NOMO-1 treated with dmso at 0.1 percent for 144 hours (cell line): ENCODE measurements at regions not wholly inside any gene's neighbourhood (a gene's known extent, or its start where the extent isn't known, plus 50 kb on each side); places are given as distances from the start of the nearest gene placed in this dataset.
"Not testable (repeated sequence)": the region's sequence is repeated elsewhere in the genome, so short reads cannot be mapped to it uniquely, and the experiment has no call there.

ENCODE experiments used
- DNase-seq: peaks from one replicate; lab custom pipeline; 2025; ENCODE audit not compliant: unreplicated experiment; lab: John Stamatoyannopoulos, UW

DNA sequence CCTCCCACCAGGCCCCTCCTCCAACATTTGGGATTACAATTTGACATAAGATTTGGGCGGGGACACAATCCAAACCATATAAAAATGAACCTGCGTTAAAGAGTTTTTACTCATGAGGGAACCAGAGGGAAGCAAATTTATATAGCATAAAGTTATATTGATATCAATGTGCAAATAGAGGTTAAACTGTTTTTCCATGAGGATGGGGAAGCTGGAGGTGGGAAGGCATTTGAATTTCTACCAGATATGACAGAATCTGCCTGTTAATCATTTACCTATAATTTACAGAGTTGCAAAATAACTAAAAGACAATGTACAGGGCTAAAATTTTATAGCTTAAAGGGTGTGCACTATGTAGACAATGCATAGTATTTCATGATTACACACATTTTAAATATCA is 322.0 kb upstream of the FKBP1C start:
- DNase-seq: no peak

DNA sequence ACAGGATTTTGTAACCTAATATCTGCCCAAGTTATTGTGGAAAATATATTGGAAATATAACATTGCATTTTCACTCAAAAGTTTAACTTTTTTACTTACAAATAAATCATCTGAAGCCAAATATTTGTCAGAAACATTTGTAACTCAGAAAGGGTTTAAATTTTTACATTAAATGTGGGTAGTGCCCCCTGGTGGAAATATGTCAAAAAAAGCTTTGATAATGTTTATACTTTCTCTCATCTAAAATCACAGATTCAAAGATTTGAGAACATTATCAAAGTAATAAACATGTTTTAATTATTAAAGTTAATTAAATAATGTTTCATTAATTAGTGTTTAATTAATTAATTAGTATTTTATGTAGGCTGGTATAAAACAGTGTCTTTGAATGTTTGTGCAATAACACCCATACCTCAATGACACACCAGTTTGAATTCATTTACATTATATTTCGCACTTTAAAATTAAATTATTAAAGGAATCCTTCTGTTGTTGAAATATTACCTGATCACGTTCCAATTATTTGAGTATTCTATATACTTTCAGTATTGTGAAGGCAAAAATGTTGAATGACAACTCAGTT is 320.1 kb upstream of the FKBP1C start:
- DNase-seq: no peak

DNA sequence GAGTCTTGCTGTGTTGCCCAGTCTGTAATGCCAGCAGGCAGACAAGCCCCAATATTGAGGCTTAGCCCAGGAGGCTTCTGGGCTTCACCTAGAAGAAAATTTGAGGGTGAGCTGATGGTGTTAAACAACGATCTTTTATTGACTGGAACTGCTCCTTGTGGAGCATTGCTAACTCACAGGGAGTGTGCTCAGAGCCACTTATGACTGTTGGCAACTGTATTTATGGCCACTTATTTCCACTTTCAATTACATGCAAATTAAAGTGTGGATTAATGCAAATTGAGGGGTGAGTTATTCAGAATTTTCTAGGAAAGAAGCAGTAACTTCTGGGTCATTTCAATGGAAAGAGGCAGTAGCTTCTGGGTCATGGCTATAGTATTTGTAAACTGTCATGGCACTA is 317.2 kb upstream of the FKBP1C start:
- no peak for DNase-seq

DNA sequence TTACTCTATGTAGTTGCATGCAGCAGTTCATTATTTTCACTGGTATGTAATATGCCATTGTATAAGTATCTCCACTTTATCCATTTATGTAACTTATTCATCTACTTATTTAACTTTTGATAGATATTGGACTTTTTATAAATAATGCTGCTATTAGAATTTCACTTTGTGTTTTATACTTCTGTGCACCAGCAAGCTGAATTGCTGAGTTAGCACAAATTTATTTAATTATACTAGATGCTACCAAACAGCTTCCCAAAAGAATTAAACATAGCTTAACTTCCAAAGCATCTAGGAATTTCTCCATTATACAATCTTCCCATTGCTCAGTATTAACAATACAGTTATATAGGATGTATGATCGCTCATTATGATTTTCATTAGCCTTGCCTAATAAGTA is 308.0 kb upstream of the FKBP1C start:
- no peak for DNase-seq

DNA sequence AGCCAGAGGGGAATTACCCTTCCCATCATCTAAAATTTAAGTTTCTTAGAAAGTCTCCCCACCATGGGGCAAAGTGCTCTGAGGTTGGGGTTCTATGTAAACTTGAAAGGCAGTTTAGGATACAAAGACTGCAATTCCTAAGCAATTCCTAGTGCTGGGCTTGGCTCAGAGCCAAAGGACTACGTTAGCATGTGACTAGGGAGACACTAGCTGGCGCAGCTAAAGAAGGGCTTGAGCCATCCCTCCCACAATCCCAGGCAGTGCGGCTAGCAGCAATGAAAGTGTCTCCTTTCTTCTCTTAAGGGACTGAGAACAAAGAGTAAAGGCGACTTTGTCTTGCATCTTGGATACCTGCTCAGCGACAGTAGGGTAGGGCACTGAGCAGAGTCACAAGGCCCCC is 306.6 kb upstream of the FKBP1C start:
- DNase-seq: no peak

DNA sequence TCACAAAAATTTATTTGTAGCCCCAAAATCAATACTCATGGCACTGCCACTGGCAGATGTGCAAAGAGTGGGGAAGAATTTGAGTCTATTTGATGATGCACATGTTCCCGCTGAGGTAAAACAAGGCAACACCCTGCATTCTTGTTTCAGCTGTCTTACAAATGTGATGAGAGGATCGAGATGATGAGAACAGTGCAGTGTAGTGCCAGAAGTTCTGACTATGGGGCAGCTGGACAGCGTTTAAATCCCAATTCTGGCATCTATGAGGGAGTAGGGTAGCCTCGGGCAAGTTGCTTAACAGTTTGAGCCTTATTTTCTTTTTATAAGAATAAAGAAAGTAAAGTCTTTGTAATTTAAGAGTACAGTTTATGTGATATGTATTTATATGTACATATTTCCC is 296.7 kb upstream of the FKBP1C start:
- DNase-seq: no peak

DNA sequence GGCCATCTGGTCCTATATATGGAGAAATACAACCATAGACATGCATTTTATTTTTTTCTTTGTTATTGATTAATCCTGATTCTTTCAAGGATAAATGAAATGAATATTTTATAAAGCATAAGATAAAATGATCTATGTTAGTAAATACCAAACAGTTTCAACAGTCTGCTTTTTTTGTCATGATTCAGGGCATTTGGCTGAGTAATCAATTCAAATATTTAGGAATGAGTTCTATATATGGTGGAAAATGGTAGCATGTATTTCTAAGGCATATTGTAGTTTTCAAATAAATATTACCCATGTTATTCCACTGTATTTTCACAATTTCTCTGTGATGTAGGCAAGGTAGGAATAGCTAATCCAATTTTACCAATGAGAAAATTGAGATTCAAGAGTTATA is 287.5 kb upstream of the FKBP1C start:
- DNase-seq: no peak

DNA sequence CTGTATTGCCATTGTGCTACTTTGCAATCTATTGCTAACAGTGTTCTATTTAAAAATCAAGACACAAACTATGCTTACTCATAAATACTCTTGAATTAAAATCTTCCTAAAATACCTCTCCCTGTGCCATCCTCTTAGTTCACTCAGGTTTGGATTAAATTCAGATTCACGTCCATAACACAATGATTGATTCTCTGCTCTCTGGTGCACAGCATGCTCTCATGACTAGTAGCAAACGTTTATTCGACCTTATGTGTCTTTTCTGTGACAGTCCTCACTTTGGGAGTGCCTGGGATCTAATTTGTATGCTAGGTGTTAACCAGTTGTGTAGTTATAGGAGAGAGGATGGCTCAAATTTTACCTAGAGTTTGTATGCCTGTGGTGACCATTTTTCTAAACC is 270.4 kb upstream of the FKBP1C start:
- DNase-seq: no peak

DNA sequence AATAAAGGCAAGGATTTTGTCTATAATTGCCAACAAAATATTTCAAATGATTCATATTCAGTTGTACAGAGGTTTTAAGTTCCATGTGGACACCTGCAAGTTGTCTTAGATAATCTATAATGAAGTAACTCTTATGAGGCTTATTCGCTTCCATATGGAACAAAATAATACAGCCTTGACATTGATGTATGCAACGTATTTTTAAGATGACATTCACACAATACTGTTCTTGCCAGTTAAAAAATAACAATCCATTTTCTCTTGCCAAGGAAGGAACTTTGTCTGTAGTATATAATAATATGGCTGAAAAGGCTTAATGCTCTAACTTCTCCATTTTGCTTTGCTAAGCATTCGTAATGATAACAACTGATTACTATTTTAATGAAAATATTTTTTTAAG is 269.3 kb upstream of the FKBP1C start:
- no peak for DNase-seq

DNA sequence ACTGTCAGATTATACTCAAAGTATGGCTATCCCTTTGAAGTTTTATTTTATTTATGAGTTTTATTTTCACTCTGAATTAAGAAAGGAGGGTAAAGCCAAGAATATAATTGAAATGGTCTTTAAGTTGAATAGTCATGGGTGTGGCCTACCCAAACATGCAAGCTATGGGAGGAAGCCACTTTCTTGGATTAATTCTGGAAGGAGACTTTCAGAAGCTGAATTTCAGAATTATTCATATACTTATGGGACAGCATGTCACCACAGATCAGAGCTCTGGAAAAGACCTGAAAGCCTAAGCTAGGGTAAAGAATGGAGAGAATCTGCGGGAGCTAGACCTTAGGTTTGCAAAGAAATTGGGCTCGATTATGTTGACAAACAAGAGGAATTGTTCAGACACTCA is 242.4 kb upstream of the FKBP1C start:
- DNase-seq: no peak

DNA sequence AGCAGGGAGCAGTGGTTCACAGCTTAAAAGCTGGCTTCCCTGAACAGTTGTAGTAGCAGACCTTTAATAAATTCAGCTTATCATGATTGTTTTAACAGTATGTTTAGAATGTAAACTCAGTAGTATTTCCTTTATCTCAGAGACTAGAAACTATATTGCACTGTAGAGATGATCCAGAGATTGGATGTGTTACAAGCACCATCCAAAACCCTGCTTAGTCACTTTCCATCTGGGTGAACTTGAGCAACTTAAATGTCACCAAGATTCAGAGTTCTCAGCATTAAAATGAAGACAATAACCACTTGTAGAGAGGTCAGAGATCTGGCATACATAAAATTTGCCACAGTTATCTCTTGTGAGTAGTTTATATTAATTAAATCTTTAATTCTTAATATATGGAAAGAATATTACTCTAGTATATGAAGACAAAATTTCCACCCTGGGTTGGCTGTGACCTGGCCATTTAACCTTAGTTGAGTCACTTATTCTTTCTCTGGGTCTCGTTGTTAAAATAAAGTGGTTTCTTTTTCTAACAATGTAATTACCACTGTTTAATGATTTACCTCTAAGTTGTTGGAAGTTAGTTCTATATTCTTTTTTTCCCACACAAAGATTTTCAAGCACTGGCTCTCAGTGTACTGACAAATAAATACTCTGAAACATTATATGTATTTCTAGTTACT is 239.2 kb upstream of the FKBP1C start:
- no peak for DNase-seq

DNA sequence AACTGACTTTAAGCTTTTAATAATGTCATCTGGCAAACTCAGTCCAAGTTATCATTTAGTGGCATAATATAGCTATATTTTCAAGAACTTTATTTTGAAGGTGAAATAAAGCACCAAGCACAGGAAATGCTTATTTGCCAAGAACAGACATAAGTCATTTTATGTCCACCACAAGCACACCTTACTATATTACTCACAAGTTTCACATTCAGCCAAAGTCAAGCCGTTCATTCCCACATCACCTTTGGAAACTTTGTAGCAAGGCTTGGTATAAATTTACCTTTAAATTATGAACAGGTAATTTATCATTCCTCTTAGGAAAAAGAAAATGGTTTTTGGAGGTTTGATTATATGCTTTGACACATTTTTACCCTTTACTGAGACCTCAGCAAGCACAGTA is 236.8 kb upstream of the FKBP1C start:
- no peak for DNase-seq

DNA sequence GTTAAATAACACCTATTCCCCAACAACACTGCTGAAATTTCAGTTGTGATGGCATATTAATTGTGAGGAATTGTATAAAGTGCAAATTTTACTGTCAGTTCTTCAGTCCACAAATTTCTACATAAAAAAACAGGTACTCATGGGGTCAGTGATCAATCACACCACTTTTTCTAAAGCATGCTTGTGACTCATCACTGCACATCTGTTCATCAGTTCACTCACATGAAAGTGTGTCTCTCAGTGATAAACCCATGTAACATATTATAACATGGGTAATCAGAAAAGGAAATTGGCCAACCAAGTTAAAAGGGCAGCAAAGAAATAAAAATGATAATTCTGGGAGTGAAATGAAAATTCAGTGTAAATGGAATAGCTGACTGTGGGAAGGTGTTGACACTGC is 234.7 kb upstream of the FKBP1C start:
- DNase-seq: no peak

DNA sequence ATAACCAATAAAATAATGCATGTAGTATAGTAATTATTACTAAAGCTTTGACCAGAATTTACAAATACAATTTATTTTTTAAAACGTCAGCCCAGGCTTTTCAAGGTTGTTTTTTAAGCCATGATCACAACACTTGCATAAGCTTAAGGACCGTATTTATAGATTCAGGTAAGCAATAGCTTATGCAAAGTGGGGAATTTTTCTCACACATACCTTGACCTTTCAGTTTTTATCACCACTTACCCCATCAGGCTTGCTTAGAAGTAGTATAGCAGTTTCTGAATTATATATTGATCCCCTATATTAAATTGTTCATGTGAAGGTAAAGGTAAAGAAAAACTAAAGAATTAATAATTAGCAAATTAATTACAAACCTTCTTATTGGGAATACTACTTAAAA is 232.3 kb upstream of the FKBP1C start:
- DNase-seq: no peak

DNA sequence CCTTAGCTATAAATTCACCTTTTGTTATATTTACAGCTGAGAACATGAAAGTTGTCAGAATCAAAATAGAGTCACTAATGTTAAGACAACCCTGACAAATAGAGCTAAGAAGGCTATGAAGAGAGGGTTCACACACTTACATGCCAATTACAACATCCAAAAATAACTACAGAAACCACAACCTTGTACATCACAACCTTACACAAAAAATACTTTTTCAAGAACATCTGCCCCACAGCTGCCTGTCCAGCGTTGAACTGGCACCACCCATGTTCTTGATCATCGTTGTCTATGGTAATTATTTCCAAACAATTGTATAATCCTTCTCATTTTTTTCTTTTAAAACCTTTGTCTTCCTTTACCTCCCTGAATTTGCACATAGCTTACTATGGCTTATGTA is 231.2 kb upstream of the FKBP1C start:
- no peak for DNase-seq

DNA sequence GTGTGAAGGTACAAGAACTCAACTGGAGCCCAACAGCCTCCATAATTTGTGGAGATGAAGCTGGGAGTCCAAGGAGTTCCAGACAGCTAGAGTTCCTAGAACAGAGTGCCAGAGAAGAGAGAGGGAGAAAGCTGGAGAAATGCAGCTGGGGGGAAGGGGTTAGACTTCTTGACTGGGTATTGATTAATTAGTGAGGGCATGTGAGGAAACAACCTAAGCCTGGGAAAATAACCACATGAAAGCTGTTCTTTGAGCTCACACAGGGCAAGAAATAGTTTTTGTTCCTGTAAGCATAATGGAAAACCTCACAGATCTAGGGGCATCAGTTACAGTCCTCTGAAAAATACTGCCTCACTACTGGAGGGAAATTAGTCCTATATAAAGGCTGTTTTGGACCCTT is 230.5 kb upstream of the FKBP1C start:
- no peak for DNase-seq

DNA sequence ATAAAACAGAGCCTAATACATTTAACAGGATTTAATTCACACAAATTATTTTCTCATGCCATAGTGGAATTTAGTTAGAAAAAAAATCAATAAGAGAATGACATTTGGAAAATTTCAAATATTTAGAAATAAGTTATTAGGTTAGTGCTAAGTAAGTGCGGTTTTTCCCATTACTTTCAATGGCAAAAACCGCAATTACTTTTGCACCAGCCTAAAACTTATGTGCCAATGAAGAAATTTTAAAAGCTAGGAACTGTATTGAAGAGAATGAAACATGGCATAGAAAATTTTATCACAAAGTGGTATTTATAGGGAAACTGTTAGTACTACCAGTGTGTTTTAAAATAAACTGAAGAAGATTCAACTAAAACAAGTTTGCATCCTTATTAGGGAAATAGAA is 228.3 kb upstream of the FKBP1C start:
- DNase-seq: no peak

DNA sequence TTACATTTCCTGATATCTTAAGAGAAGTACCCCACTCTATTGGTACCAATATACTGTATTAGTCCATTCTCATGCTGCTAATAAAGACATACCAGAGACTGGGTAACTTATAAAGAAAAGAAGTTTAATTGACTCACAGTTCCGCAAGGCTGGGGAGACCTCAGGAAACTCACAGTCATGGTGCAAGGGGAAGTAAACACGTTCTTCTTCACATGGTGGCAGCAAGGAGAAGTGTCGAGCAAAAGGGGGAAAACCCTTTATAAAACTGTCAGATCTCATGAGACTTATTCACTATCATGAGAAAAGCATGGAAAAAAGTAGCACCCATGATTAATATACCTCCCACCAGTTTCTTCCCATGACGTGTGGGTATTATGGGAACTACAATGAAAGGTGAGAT is 219.6 kb upstream of the FKBP1C start:
- DNase-seq: not testable (repeated sequence)

DNA sequence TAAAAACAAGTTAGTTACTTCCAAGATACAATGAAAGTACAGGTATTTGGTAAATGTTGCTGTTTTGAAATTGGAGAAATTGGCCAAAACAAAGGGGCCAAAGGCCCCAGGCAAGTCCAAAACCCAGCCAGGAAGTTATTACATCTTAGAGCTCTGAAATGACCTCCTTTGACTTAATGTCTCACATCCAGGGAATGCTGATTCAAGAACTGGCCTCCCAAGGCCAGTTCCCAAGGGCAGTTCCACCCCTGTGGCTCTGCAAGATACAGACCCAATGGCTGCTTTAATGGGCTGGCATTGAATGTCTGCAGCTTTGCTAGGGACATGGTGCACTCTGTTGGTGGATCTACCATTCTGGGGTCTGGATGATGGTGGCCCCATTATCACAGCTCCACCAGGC is 217.3 kb upstream of the FKBP1C start:
- no peak for DNase-seq

DNA sequence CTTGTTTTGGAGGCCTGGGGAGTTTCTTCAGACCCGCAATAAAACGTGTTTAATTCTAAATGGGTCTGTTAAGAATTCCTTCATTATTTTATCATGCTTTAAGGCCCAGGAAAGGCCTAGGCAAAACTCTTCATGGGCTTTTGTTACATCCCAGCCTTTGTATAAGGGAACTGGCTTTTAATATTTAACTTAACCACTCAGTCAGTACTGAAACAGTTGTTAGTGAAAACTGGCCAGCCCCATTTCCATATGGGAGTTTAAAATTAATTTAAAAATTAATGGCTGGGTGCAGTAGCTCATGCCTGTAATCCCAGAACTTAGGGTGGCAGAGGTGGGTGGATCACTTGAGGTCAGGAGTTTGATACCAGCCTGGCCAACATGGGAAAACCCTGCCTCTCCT is 213.2 kb upstream of the FKBP1C start:
- DNase-seq: no peak

DNA sequence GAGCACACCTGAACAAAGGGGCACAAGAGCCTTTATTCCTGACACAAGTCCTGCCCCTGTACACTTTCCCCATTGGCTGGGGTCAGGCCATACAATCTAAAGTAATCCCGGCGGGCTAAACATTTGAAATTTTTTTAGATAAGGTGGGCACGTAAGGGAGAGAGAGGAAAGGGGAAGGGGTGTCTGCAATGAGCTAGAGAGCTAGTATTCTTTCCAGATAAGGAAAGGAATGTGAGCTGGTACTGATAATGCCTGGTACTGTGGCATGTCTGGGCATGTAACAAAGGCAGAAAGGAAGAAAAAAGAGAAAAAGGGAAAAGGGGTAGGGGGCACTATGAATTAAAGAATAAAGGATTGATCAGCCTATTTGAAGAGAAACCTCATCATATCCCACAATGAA is 212.0 kb upstream of the FKBP1C start:
- DNase-seq: not testable (repeated sequence)

DNA sequence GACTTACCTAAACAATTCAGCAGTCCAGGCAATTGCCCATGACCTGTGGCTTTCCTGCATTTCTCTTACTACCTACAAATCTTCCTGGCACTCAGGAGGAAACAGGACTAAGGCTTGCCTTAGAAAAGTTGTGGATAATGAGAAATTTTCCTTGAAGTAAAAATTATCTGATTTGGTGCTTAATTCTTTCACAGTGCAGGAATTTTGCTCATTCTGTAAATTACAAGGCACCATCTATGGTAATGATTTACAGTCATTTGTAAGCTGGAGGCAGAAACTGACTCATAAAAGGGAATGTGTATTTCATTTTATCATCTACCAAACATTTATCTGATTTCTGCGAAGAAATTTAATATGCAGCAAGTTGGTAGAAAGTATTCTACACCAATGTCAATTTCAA is 211.5 kb upstream of the FKBP1C start:
- no peak for DNase-seq

DNA sequence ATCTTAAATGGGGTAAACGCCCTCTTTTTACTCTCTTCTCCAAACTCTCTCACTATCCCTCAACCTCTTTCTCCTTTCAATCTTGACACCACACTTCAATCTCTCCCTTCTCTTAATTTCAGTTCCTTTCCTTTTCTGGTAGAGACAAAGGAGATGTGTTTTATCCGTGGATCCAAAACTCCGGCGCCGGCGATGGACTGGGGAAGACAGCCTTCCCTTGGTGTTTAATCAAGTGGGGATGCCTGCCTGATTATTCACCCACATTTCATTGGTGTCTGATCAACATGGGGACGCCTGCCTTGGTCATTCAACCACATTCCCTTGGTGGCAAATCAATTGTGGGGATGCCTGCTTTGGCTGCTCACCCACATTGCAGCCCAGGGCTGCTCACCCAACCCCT is 205.3 kb upstream of the FKBP1C start:
- DNase-seq: not testable (repeated sequence)
